GM12878 (cell line): ENCODE measurements at regions not wholly inside any gene's neighbourhood (a gene's known extent, or its start where the extent isn't known, plus 50 kb on each side); places are given as distances from the start of the nearest gene placed in this dataset.

ENCODE experiments used
- ATAC-seq: fragments of 200-7000 bp; cut with Tn5 transposase; 3 replicates; pipeline ENCODE4 v1.9.1; 2020; ENCODE audit warnings: mild to moderate bottlenecking, moderate library complexity
- BruUV-seq: library from RNA; stranded (reverse); fragments of 400-500 nt; replicated peaks from 2 replicates; lab custom pipeline; 2021; lab: Mats Ljungman, UMichigan
- CTCF ChIA-PET: fragments of 300-600 bp; sonication (Branson Sonifier 250); formaldehyde crosslinking; extraction: SDS; loops from one replicate; lab custom pipeline; 2021; ENCODE audit warnings: inconsistent platforms; lab: Yijun Ruan, JAX
- POLR2A ChIA-PET: fragments of 350-600 bp; formaldehyde crosslinking; extraction: SDS; loops from one replicate; lab custom pipeline; 2021; ENCODE audit warnings: inconsistent platforms; lab: Charles Lee
- RAD21 ChIA-PET: fragments of 300-600 bp; sonication (Branson Sonifier 250); formaldehyde crosslinking; loops from one replicate; lab custom pipeline; 2023; ENCODE audit warnings: antibody characterized with exemption; ENCODE audit not compliant: unreplicated experiment; lab: Charles Lee
- SMC1A ChIA-PET: fragments of 300-600 bp; sonication (Branson Sonifier 250); formaldehyde crosslinking; loops from one replicate; lab custom pipeline; 2023; ENCODE audit not compliant: unreplicated experiment, uncharacterized antibody; lab: Charles Lee
- DNase-seq: peaks from one replicate; pipeline ENCODE4 v3.0.0-alpha.2; 2011; ENCODE audit warnings: low read depth, low spot score
- FAIRE-seq: peaks from 3 replicates; lab custom pipeline; 2011; peaks lifted over from hg19 to GRCh38; lab: Jason Lieb, UNC
- H2AFZ ChIP-seq: 2 replicates; pipeline ENCODE4 v1.6.0; 2011; ENCODE audit warnings: low read depth, low read length, control low read depth; ENCODE audit not compliant: control insufficient read depth
- H3K27ac ChIP-seq: 2 replicates; pipeline ENCODE4 v1.5.1; 2011; ENCODE audit warnings: control low read depth; ENCODE audit not compliant: control insufficient read depth, insufficient read depth
- H3K27me3 ChIP-seq, 2 experiments: replicated peaks in 1 of 2; 2 replicates each; pipeline versions ENCODE4 v1.6.0 to v1.6.1; 2011; ENCODE audit warnings: low read length in 1 of 2; ENCODE audit not compliant: control insufficient read depth in 2 of 2, insufficient read depth in 2 of 2
- H3K36me3 ChIP-seq, 2 experiments: 2 replicates each; pipeline ENCODE4 v1.5.1; 2011; ENCODE audit warnings: low read length in 1 of 2; ENCODE audit not compliant: control insufficient read depth in 2 of 2, insufficient read depth in 2 of 2
- H3K4me1 ChIP-seq: 2 replicates; pipeline ENCODE4 v1.6.1; 2011; ENCODE audit warnings: mild to moderate bottlenecking, low read length, moderate library complexity, mixed read lengths; ENCODE audit not compliant: control insufficient read depth, insufficient read depth
- H3K4me2 ChIP-seq: 2 replicates; pipeline ENCODE4 v1.6.0; 2011; ENCODE audit warnings: control low read depth; ENCODE audit not compliant: control insufficient read depth, insufficient read depth
- H3K4me3 ChIP-seq: fragments of 200-600 bp; sonication (generic); 2 replicates; pipeline ENCODE4 v1.5.1; 2016
- H3K79me2 ChIP-seq: 2 replicates; pipeline ENCODE4 v1.6.0; 2011; ENCODE audit warnings: low read length; ENCODE audit not compliant: control insufficient read depth, insufficient read depth
- H3K9ac ChIP-seq: 2 replicates; pipeline ENCODE4 v1.8.0; 2011; ENCODE audit warnings: low read length, control low read depth, mixed read lengths; ENCODE audit not compliant: control insufficient read depth, insufficient read depth
- H3K9me3 ChIP-seq: replicated peaks from 3 replicates; pipeline ENCODE4 v1.5.1; 2011; ENCODE audit warnings: mild to moderate bottlenecking, low read length; ENCODE audit not compliant: control insufficient read depth, insufficient read depth
- H4K20me1 ChIP-seq: 2 replicates; pipeline ENCODE4 v1.6.0; 2011; ENCODE audit not compliant: control insufficient read depth, insufficient read depth
- CREM ChIP-seq: IDR thresholded peaks from 2 replicates; pipeline ENCODE4 v1.6.1; 2014; ENCODE audit warnings: antibody characterized with exemption, low read depth
- HDAC6 ChIP-seq: fragments of 200-600 bp; sonication (generic); IDR thresholded peaks from one replicate; pipeline ENCODE4 v1.8.0; 2017; ENCODE audit warnings: antibody characterized with exemption; ENCODE audit not compliant: unreplicated experiment
- KLF5 ChIP-seq: fragments of 450-650 bp; IDR thresholded peaks from 2 replicates; pipeline ENCODE4 v1.6.1; 2014; ENCODE audit warnings: mild to moderate bottlenecking; ENCODE audit not compliant: partially characterized antibody
- MEF2A ChIP-seq: IDR thresholded peaks from 2 replicates; pipeline ENCODE4 v1.6.1; 2011; ENCODE audit warnings: low read depth, mild to moderate bottlenecking, low read length, moderate library complexity; ENCODE audit not compliant: insufficient read depth
- PML ChIP-seq: IDR thresholded peaks from 2 replicates; pipeline ENCODE4 v1.6.1; 2012; ENCODE audit warnings: low read length, inconsistent platforms
- RAD21 ChIP-seq: IDR thresholded peaks from 2 replicates; pipeline ENCODE4 v1.6.1; 2011; ENCODE audit warnings: mild to moderate bottlenecking, low read depth, low read length, moderate library complexity; ENCODE audit not compliant: insufficient read depth
- RCOR1 ChIP-seq: conservative IDR thresholded peaks from 2 replicates; pipeline ENCODE4 v1.6.1; 2012; ENCODE audit warnings: low read depth, low read length, improper control_type of control experiment
- SMAD1 ChIP-seq: fragments of 450-650 bp; IDR thresholded peaks from 2 replicates; pipeline ENCODE4 v1.6.1; 2018; ENCODE audit warnings: mild to moderate bottlenecking, low read depth; ENCODE audit not compliant: partially characterized antibody
- TCF3 ChIP-seq: IDR thresholded peaks from 2 replicates; pipeline ENCODE4 v1.6.1; 2012; ENCODE audit warnings: low read depth, mild to moderate bottlenecking, low read length, borderline replicate concordance; ENCODE audit not compliant: insufficient read depth
- WGBS: methylation state at CpG from one replicate; pipeline ENCODE4 v1.1.6; 2016; ENCODE audit warnings: low lambda C conversion rate; ENCODE audit not compliant: insufficient replicate concordance, insufficient coverage; ENCODE audit errors: missing lambda C conversion rate; 5-methylcytosine and 5-hydroxymethylcytosine counted together
- in situ Hi-C: fragments of 300-500 bp; cut with MboI; formaldehyde crosslinking; loops from 9 replicates; pipeline ENCODE4 v1.14.3; 2018; ENCODE audit warnings: mixed read lengths
- intact Hi-C: fragments of 100-400 bp; cut with micrococcal nuclease; formaldehyde crosslinking; loops from one replicate; pipeline ENCODE4 v1.14.2; 2022; ENCODE audit not compliant: unreplicated experiment

DNA sequence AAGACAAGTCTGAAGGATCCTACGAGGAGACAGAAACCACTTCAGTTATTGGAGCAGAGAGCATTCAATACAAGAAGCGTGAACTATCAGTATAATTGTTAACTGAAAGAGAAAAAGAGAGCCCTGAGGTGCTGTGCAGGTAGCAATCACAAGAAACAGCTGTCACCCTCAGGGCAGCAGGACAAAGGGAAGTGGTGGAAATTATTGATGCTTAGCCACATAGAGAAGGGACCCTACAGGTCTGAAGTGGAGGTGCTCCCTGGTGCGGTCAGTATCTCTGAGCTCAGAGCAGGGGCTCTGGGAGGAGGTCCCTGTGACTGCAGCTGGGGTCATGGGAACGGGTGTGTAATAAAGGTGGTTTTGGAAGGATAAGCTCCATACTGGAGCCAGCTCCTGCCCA lies 97.8 kb upstream of the KLF6 start:
- H3K9ac ChIP-seq, result no peak overlapping the region
- WGBS, result 82% methylated on average over 4 of the region's 4 CpGs
- CTCF ChIA-PET, result interaction anchor here (0.8 to 1.5 kb wide), 3 partner anchors 10 to 29 kb away, joined by 3 to 4 read pairs (median 4); no protein-coding TSS in a partner anchor
- H3K4me2 ChIP-seq, result no peak overlapping the region
- no peaks in the 10 kb centered on the region for H3K79me2 ChIP-seq
- RAD21 ChIA-PET, result interaction anchor here (0.9 to 1.4 kb wide), 2 partner anchors 9 to 31 kb away, joined by 3 read pairs; no protein-coding TSS in a partner anchor
- no peak overlapping the region for H2AFZ ChIP-seq
- no peak for ATAC-seq
- no TSS peak for BruUV-seq
- SMC1A ChIA-PET, result interaction anchor here (0.9 to 12.3 kb wide), 4 partner anchors 7 to 20 kb away, joined by 3 to 188 read pairs (median 4); no protein-coding TSS in a partner anchor
- intact Hi-C loops, result no loop called here
- H4K20me1 ChIP-seq, result no peaks in the 10 kb centered on the region
- TF ChIP-seq PML (no peak), TCF3 (no peak), CREM (no peak), SMAD1 (no peak), RCOR1 (no peak), KLF5 (no peak), RAD21 (no peak), MEF2A (no peak), HDAC6 (no peak)
- no peak for DNase-seq
- peaks cover 7% of the 10 kb centered on the region for H3K4me1 ChIP-seq
- no peaks in the 10 kb centered on the region; the same call in 2 of the 3 replicates for H3K9me3 ChIP-seq
- H3K27ac ChIP-seq, result no peak overlapping the region
- POLR2A ChIA-PET, result interaction anchor here (0.6 to 1.4 kb wide), 3 partner anchors 9 to 147 kb away, joined by 3 to 5 read pairs (median 3); partner anchors contain the start of gene KLF6
- H3K4me3 ChIP-seq, result no peak overlapping the region
- FAIRE-seq, result no peak
- in situ Hi-C loops, result no loop called here
- H3K27me3 ChIP-seq, result no peaks in the 10 kb centered on the region
- no peaks in the 10 kb centered on the region for H3K36me3 ChIP-seq
